ENCODE measurements at regions not wholly inside any gene's neighbourhood (a gene's known extent, or its start where the extent isn't known, plus 50 kb on each side); places are given as distances from the start of the nearest gene placed in this dataset.

- DNase-seq: no peak
Measured at GRCh38 chr18:10009321-10010144, 95.7 kb downstream of the VAPA start.

GRCh38 chr18:10010611-10011015 lies 96.8 kb downstream of the VAPA start:
- DNase-seq: no peak

- no peak for DNase-seq
Measured at GRCh38 chr18:10011061-10011460, 97.2 kb downstream of the VAPA start.

- DNase-seq: no peak
Measured at GRCh38 chr18:10011751-10012150, 97.9 kb downstream of the VAPA start.

GRCh38 chr18:10012526-10012925 lies 98.7 kb downstream of the VAPA start:
- DNase-seq: no peak

- DNase-seq: no peak
Measured at GRCh38 chr18:10013621-10014543, 100.1 kb downstream of the VAPA start.

- DNase-seq: no peak
Measured at GRCh38 chr18:10015288-10015701, 101.5 kb downstream of the VAPA start.

GRCh38 chr18:10015941-10016819 lies 102.4 kb downstream of the VAPA start:
- no peak for DNase-seq

- DNase-seq: no peak
Measured at GRCh38 chr18:10017043-10017442, 103.2 kb downstream of the VAPA start.

- no peak for DNase-seq
Measured at GRCh38 chr18:10018289-10018688, 104.5 kb downstream of the VAPA start.

- DNase-seq: no peak
Measured at GRCh38 chr18:10020171-10020570, 106.4 kb downstream of the VAPA start.

GRCh38 chr18:10022365-10022764 lies 108.5 kb downstream of the VAPA start:
- no peak for DNase-seq

- no peak for DNase-seq
Measured at GRCh38 chr18:10023853-10024570, 110.2 kb downstream of the VAPA start.

- no peak for DNase-seq
Measured at GRCh38 chr18:10025711-10026670, 112.2 kb downstream of the VAPA start.

GRCh38 chr18:10027031-10027430 lies 113.2 kb downstream of the VAPA start:
- no peak for DNase-seq

GRCh38 chr18:10027461-10027860 lies 113.6 kb downstream of the VAPA start:
- DNase-seq: no peak

GRCh38 chr18:10029711-10030110 lies 115.9 kb downstream of the VAPA start:
- no peak for DNase-seq

- no peak for DNase-seq
Measured at GRCh38 chr18:10030816-10031541, 117.2 kb downstream of the VAPA start.

GRCh38 chr18:10032331-10033015 lies 118.7 kb downstream of the VAPA start:
- no peak for DNase-seq

- DNase-seq: no peak
Measured at GRCh38 chr18:10033016-10033399, 119.2 kb downstream of the VAPA start.

All from CD4-positive, alpha-beta T cell treated with Interleukin-4 for 4 hours (primary cell).